ENCODE measurements at regions not wholly inside any gene's neighbourhood (a gene's known extent, or its start where the extent isn't known, plus 50 kb on each side); places are given as distances from the start of the nearest gene placed in this dataset.

GRCh38 chr2:7180638-7181370 is 263.6 kb downstream of the RNF144A start:
- Histone ChIP-seq H3K36me3 (ENCODE audit: control insufficient read depth, low read length) (no peaks in the 10 kb centered on the region), H3K4me2 (ENCODE audit: low read length) (no peak overlapping the region), H3K4me1 (ENCODE audit: control insufficient read depth, low read length) (no peaks in the 10 kb centered on the region), H4K20me1 (ENCODE audit: control insufficient read depth, insufficient read depth, low read depth, low read length) (no peaks in the 10 kb centered on the region), H3F3A (ENCODE audit: control insufficient read depth, insufficient read depth) (no peaks in the 10 kb centered on the region), H3K9me3 (ENCODE audit: control insufficient read depth, insufficient read depth, low read length) (no peaks in the 10 kb centered on the region), H3K79me2 (ENCODE audit: control insufficient read depth, low read length) (no peaks in the 10 kb centered on the region), H3K27ac (ENCODE audit: low read depth, low read length) (no peak overlapping the region), H3K9me2 (replicated peaks; ENCODE audit: control insufficient read depth, low read length) (no peaks in the 10 kb centered on the region), H3K4me3 (ENCODE audit: low read length) (no peak overlapping the region), H3K27me3 (ENCODE audit: control insufficient read depth, low read length) (peaks cover 4% of the 10 kb centered on the region; the same call in 1 of the 2 replicates)
- no peak for TF ChIP-seq CTCF (IDR thresholded peaks at IDR 0.05; ENCODE audit: low read depth, low read length, poor library complexity, severe bottlenecking)
- TF ChIP-seq EZH2phosphoT487 (IDR thresholded peaks at IDR 0.05; ENCODE audit: borderline replicate concordance, low read length), result no peak

GRCh38 chr2:7182525-7182924 is 265.3 kb downstream of the RNF144A start:
- Histone ChIP-seq H4K20me1 (ENCODE audit: control insufficient read depth, insufficient read depth, low read depth, low read length) (no peaks in the 10 kb centered on the region), H3K27ac (ENCODE audit: low read depth, low read length) (no peak overlapping the region), H3K4me2 (ENCODE audit: low read length) (no peak overlapping the region), H3K4me1 (ENCODE audit: control insufficient read depth, low read length) (no peaks in the 10 kb centered on the region), H3K9me2 (replicated peaks; ENCODE audit: control insufficient read depth, low read length) (no peaks in the 10 kb centered on the region), H3K36me3 (ENCODE audit: control insufficient read depth, low read length) (no peaks in the 10 kb centered on the region), H3F3A (ENCODE audit: control insufficient read depth, insufficient read depth) (no peaks in the 10 kb centered on the region), H3K4me3 (ENCODE audit: low read length) (no peak overlapping the region), H3K9me3 (ENCODE audit: control insufficient read depth, insufficient read depth, low read length) (no peaks in the 10 kb centered on the region), H3K27me3 (ENCODE audit: control insufficient read depth, low read length) (peaks cover 7% of the 10 kb centered on the region), H3K79me2 (ENCODE audit: control insufficient read depth, low read length) (no peaks in the 10 kb centered on the region)
- no peak for TF ChIP-seq CTCF (IDR thresholded peaks at IDR 0.05; ENCODE audit: low read depth, low read length, poor library complexity, severe bottlenecking)
- TF ChIP-seq EZH2phosphoT487 (IDR thresholded peaks at IDR 0.05; ENCODE audit: borderline replicate concordance, low read length), result no peak

GRCh38 chr2:7189106-7189505 is 271.9 kb downstream of the RNF144A start:
- Histone ChIP-seq H3K4me2 (ENCODE audit: low read length) (no peak overlapping the region), H3K4me1 (ENCODE audit: control insufficient read depth, low read length) (no peaks in the 10 kb centered on the region), H3K9me2 (replicated peaks; ENCODE audit: control insufficient read depth, low read length) (no peaks in the 10 kb centered on the region), H4K20me1 (ENCODE audit: control insufficient read depth, insufficient read depth, low read depth, low read length) (no peaks in the 10 kb centered on the region), H3K4me3 (ENCODE audit: low read length) (no peak overlapping the region), H3F3A (ENCODE audit: control insufficient read depth, insufficient read depth) (no peaks in the 10 kb centered on the region), H3K9me3 (ENCODE audit: control insufficient read depth, insufficient read depth, low read length) (no peaks in the 10 kb centered on the region), H3K36me3 (ENCODE audit: control insufficient read depth, low read length) (no peaks in the 10 kb centered on the region), H3K27ac (ENCODE audit: low read depth, low read length) (no peak overlapping the region), H3K27me3 (ENCODE audit: control insufficient read depth, low read length) (peaks cover 6% of the 10 kb centered on the region; the same call in 1 of the 2 replicates), H3K79me2 (ENCODE audit: control insufficient read depth, low read length) (no peaks in the 10 kb centered on the region)
- TF ChIP-seq EZH2phosphoT487 (IDR thresholded peaks at IDR 0.05; ENCODE audit: borderline replicate concordance, low read length) (no peak), CTCF (IDR thresholded peaks at IDR 0.05; ENCODE audit: low read depth, low read length, poor library complexity, severe bottlenecking) (no peak)

All from DOHH2 (cell line).